ENCODE measurements at regions not wholly inside any gene's neighbourhood (a gene's known extent, or its start where the extent isn't known, plus 50 kb on each side); places are given as distances from the start of the nearest gene placed in this dataset.

- TF ChIP-seq EZH2 (IDR thresholded peaks at IDR 0.05) = no peak
- TF ChIP-seq, protein P1, sequence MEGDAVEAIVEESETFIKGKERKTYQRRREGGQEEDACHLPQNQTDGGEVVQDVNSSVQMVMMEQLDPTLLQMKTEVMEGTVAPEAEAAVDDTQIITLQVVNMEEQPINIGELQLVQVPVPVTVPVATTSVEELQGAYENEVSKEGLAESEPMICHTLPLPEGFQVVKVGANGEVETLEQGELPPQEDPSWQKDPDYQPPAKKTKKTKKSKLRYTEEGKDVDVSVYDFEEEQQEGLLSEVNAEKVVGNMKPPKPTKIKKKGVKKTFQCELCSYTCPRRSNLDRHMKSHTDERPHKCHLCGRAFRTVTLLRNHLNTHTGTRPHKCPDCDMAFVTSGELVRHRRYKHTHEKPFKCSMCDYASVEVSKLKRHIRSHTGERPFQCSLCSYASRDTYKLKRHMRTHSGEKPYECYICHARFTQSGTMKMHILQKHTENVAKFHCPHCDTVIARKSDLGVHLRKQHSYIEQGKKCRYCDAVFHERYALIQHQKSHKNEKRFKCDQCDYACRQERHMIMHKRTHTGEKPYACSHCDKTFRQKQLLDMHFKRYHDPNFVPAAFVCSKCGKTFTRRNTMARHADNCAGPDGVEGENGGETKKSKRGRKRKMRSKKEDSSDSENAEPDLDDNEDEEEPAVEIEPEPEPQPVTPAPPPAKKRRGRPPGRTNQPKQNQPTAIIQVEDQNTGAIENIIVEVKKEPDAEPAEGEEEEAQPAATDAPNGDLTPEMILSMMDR (IDR thresholded peaks at IDR 0.05) = no peak
Observed at GRCh38 chr10:6944436-6944835, 364.4 kb upstream of the PRKCQ start.

All from neural progenitor cell (in vitro differentiated cells).